LNCAP (cell line): ENCODE measurements at regions not wholly inside any gene's neighbourhood (a gene's known extent, or its start where the extent isn't known, plus 50 kb on each side); places are given as distances from the start of the nearest gene placed in this dataset.

Experiments
- CTCF ChIP-seq: fragments of 450-650 bp; IDR thresholded peaks from 2 replicates; pipeline ENCODE4 v1.5.1; 2017; ENCODE audit warnings: mild to moderate bottlenecking

DNA sequence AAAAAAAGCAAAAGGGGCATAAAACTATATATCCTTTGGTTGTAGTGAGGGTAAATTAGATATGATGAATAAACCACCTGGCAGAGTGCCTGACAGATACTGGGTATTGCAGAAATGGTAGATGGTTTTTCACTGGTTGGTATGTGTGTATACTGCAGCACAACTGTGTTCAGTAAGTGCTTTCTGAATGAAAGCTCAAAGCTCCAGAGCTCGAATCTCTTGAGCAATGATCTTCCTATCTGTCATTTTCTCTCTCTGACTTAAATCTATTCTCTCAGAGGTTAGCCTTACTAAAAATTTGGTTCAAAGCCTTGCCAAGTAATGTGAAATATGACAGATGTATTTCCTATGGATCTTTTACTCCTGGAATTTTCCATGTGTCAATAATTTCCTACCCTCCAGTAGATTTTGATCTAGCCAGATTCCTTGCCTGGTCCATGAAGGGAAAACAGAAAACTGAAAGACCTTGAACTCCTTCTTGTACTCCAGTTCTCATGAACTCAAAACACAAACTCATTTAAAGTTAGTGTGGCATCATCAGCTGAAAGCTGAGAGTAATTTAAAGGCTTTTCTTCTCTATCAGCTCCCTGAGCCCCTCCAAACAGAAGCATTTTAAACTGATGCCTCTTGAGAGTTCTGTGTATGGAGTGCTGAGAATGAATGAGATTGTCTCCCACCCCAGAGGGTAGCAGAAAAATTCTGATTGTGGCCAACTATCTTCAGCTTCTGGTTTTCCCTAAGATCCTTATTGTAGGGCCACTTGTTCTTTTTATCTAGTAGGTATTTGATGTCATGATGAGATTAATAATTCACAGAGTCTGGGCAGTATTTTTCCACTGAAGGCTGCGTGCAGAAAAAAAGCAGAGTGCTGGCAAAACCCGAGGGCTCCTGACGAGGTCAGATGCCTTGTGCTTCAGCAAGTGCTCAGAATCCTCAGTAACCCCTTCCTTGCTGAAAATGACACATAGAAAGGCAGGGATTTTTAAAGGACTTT lies 363.4 kb upstream of the BOD1L1 start:
- TF ChIP-seq CTCF = no peak

DNA sequence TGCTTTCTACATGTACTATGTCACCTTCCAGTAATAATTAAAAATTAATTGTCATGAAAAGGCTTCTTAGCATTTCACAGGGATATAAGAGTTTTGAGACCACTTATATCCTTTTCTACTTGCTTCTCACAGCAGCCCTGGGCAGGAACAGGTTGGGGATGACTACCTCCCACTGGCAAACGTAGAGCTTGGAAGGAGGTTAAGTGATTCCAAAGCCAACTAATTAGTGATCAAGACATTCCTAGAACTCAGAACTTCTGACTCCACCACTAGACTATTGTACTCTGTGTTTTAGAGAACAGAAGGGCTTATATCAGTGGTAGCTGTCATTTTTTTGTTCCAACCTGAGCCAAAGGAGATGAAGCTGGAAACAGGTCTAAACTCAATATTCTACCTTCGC lies 364.5 kb upstream of the BOD1L1 start:
- TF ChIP-seq CTCF = no peak

- TF ChIP-seq CTCF = no peak
Observed at GRCh38 chr4:13992975-13993520, 365.5 kb upstream of the BOD1L1 start.

DNA sequence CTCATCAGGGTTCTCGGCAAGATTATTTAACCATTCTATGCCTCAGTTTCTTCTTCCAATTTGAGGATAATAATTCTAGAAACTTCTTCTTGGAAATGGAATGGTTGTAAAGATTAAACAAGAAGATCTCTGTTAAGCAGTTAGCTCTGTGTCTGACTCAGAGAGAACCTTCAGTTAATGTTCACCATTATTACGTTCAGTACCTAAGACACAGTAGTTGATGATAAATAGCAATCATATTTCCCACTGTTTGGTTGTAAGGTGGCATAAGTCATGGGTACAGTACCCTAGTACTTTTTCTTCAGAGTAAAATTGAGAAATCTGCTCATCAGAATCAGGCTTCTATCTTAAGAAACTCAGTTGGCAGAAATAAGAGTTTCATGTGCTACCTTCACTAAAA lies 366.5 kb upstream of the BOD1L1 start:
- TF ChIP-seq CTCF = no peak

GRCh38 chr4:13998850-13999445 lies 371.4 kb upstream of the BOD1L1 start:
- no peak for TF ChIP-seq CTCF

- TF ChIP-seq CTCF = no peak
Observed at GRCh38 chr4:14000091-14000814, 372.7 kb upstream of the BOD1L1 start.

GRCh38 chr4:14008494-14008893 lies 381.0 kb upstream of the BOD1L1 start:
- TF ChIP-seq CTCF = no peak
